DOHH2 (cell line): ENCODE measurements at regions not wholly inside any gene's neighbourhood (a gene's known extent, or its start where the extent isn't known, plus 50 kb on each side); places are given as distances from the start of the nearest gene placed in this dataset.

Source experiments
- H3F3A ChIP-seq: fragments of 200-600 bp; sonication (generic), shearing (Covaris generic); 2 replicates; pipeline ENCODE4 v1.6.0; 2016; ENCODE audit warnings: antibody characterized with exemption, mild to moderate bottlenecking; ENCODE audit not compliant: control insufficient read depth, insufficient read depth
- H3K27ac ChIP-seq: fragments of 200-600 bp; sonication (generic); 2 replicates; pipeline ENCODE4 v1.5.1; 2014; ENCODE audit warnings: low read depth, mild to moderate bottlenecking, low read length, moderate library complexity
- H3K27me3 ChIP-seq: fragments of 200-600 bp; sonication (generic); 2 replicates; pipeline ENCODE4 v1.6.1; 2014; ENCODE audit warnings: mild to moderate bottlenecking, low read length, mixed read lengths; ENCODE audit not compliant: control insufficient read depth
- H3K36me3 ChIP-seq: fragments of 200-600 bp; sonication (generic); 2 replicates; pipeline ENCODE4 v1.6.1; 2014; ENCODE audit warnings: mild to moderate bottlenecking, low read length, moderate library complexity, mixed read lengths; ENCODE audit not compliant: control insufficient read depth
- H3K4me1 ChIP-seq: fragments of 200-600 bp; sonication (generic); 2 replicates; pipeline ENCODE4 v1.6.1; 2014; ENCODE audit warnings: mild to moderate bottlenecking, low read length, mixed read lengths; ENCODE audit not compliant: control insufficient read depth
- H3K4me2 ChIP-seq: fragments of 200-600 bp; sonication (generic); 2 replicates; pipeline ENCODE4 v1.6.0; 2014; ENCODE audit warnings: mild to moderate bottlenecking, low read length, moderate library complexity
- H3K4me3 ChIP-seq: fragments of 200-600 bp; sonication (generic); 2 replicates; pipeline ENCODE4 v1.5.1; 2014; ENCODE audit warnings: mild to moderate bottlenecking, low read length, mixed read lengths
- H3K79me2 ChIP-seq: fragments of 200-600 bp; sonication (generic); 2 replicates; pipeline ENCODE4 v1.6.1; 2014; ENCODE audit warnings: mild to moderate bottlenecking, low read length, mixed read lengths; ENCODE audit not compliant: control insufficient read depth
- H3K9me2 ChIP-seq: fragments of 200-600 bp; sonication (generic); replicated peaks from 2 replicates; pipeline ENCODE4 v1.6.1; 2014; ENCODE audit warnings: mild to moderate bottlenecking, low read length, mixed read lengths; ENCODE audit not compliant: control insufficient read depth
- H3K9me3 ChIP-seq: fragments of 200-600 bp; sonication (generic); 2 replicates; pipeline ENCODE4 v1.6.1; 2014; ENCODE audit warnings: antibody characterized with exemption, low read length, mixed read lengths; ENCODE audit not compliant: control insufficient read depth, insufficient read depth
- H4K20me1 ChIP-seq: fragments of 200-600 bp; sonication (generic); 2 replicates; pipeline ENCODE4 v1.6.0; 2014; ENCODE audit warnings: low read depth, mild to moderate bottlenecking, antibody characterized with exemption, low read length, moderate library complexity; ENCODE audit not compliant: control insufficient read depth, insufficient read depth
- CTCF ChIP-seq: fragments of 200-600 bp; sonication (generic); IDR thresholded peaks from one replicate; pipeline ENCODE4 v1.5.1; 2014; ENCODE audit warnings: antibody characterized with exemption, mild to moderate bottlenecking, low read depth, low read length; ENCODE audit not compliant: poor library complexity, severe bottlenecking
- EZH2phosphoT487 ChIP-seq: fragments of 200-600 bp; sonication (generic); IDR thresholded peaks from 2 replicates; pipeline ENCODE4 v1.6.1; 2017; ENCODE audit warnings: borderline replicate concordance, mild to moderate bottlenecking, antibody characterized with exemption, low read length, moderate library complexity, mixed read lengths

GRCh38 chr18:44562986-44563385, 117.7 kb upstream of the SETBP1 start:
- no peak overlapping the region for H3K27ac ChIP-seq
- no peak for TF ChIP-seq EZH2phosphoT487
- TF ChIP-seq CTCF, result no peak
- no peak overlapping the region for H3K4me3 ChIP-seq
- H3K4me2 ChIP-seq, result no peak overlapping the region
- no peaks in the 10 kb centered on the region for H3F3A ChIP-seq
- no peaks in the 10 kb centered on the region for H3K4me1 ChIP-seq
- H3K79me2 ChIP-seq, result no peaks in the 10 kb centered on the region
- H3K9me2 ChIP-seq, result no peaks in the 10 kb centered on the region
- H4K20me1 ChIP-seq, result no peaks in the 10 kb centered on the region
- no peaks in the 10 kb centered on the region for H3K36me3 ChIP-seq
- H3K27me3 ChIP-seq, result no peaks in the 10 kb centered on the region; the same call in 1 of the 2 replicates
- no peaks in the 10 kb centered on the region for H3K9me3 ChIP-seq

GRCh38 chr18:44564922-44565321, 115.8 kb upstream of the SETBP1 start:
- H3K79me2 ChIP-seq, result no peaks in the 10 kb centered on the region
- no peaks in the 10 kb centered on the region for H3K9me3 ChIP-seq
- no peaks in the 10 kb centered on the region; the same call in 1 of the 2 replicates for H3K27me3 ChIP-seq
- H3K4me3 ChIP-seq, result no peak overlapping the region
- no peaks in the 10 kb centered on the region for H3K4me1 ChIP-seq
- no peaks in the 10 kb centered on the region for H3K36me3 ChIP-seq
- H3K4me2 ChIP-seq, result no peak overlapping the region
- H3K9me2 ChIP-seq, result no peaks in the 10 kb centered on the region
- no peaks in the 10 kb centered on the region for H4K20me1 ChIP-seq
- H3F3A ChIP-seq, result no peaks in the 10 kb centered on the region
- TF ChIP-seq CTCF (no peak), EZH2phosphoT487 (no peak)
- H3K27ac ChIP-seq, result no peak overlapping the region

GRCh38 chr18:44568342-44568741, 112.3 kb upstream of the SETBP1 start:
- H3K27me3 ChIP-seq, result no peaks in the 10 kb centered on the region; the same call in 1 of the 2 replicates
- H4K20me1 ChIP-seq, result no peaks in the 10 kb centered on the region
- H3K9me2 ChIP-seq, result no peaks in the 10 kb centered on the region
- H3K4me2 ChIP-seq, result no peak overlapping the region
- H3F3A ChIP-seq, result no peaks in the 10 kb centered on the region
- no peaks in the 10 kb centered on the region for H3K4me1 ChIP-seq
- H3K79me2 ChIP-seq, result no peaks in the 10 kb centered on the region
- H3K4me3 ChIP-seq, result no peak overlapping the region
- no peak overlapping the region for H3K27ac ChIP-seq
- TF ChIP-seq EZH2phosphoT487 (no peak), CTCF (no peak)
- no peaks in the 10 kb centered on the region for H3K36me3 ChIP-seq
- H3K9me3 ChIP-seq, result no peaks in the 10 kb centered on the region
